ENCODE measurements at regions not wholly inside any gene's neighbourhood (a gene's known extent, or its start where the extent isn't known, plus 50 kb on each side); places are given as distances from the start of the nearest gene placed in this dataset.

DNA sequence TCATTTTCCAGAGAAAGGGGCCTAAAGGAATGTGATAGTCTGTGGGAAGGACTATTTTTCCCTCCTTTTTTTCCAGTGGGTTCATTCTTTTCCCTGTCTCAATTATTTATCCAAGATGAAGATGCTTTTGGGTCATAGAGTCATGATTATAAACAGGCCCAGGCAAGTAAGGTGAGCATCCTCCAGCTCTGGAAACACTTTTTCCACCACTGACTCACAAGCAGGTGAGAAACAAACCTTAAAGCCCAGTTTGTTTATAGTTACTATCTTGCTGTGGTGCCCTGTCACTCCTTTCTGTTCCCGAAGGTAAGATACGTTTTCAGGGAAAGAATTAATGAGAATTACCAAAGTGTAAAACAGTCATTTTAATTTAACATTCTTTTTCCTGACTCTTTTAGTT, 107.7 kb upstream of the IFNG-AS1 start:
- TF ChIP-seq, protein P1, sequence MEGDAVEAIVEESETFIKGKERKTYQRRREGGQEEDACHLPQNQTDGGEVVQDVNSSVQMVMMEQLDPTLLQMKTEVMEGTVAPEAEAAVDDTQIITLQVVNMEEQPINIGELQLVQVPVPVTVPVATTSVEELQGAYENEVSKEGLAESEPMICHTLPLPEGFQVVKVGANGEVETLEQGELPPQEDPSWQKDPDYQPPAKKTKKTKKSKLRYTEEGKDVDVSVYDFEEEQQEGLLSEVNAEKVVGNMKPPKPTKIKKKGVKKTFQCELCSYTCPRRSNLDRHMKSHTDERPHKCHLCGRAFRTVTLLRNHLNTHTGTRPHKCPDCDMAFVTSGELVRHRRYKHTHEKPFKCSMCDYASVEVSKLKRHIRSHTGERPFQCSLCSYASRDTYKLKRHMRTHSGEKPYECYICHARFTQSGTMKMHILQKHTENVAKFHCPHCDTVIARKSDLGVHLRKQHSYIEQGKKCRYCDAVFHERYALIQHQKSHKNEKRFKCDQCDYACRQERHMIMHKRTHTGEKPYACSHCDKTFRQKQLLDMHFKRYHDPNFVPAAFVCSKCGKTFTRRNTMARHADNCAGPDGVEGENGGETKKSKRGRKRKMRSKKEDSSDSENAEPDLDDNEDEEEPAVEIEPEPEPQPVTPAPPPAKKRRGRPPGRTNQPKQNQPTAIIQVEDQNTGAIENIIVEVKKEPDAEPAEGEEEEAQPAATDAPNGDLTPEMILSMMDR (IDR thresholded peaks at IDR 0.05; ENCODE audit: insufficient read depth, low read length, poor library complexity, severe bottlenecking): no peak
- TF ChIP-seq EZH2phosphoT487 (conservative IDR thresholded peaks at IDR 0.05; ENCODE audit: low read length): no peak

Measured in SU-DHL-6 (cell line).